Fibroblast of skin of back (primary cell): ENCODE measurements at regions not wholly inside any gene's neighbourhood (a gene's known extent, or its start where the extent isn't known, plus 50 kb on each side); places are given as distances from the start of the nearest gene placed in this dataset.

Experiments
- DNase-seq: peaks from one replicate; pipeline ENCODE4 v3.0.0-alpha.2; 2013

- DNase-seq, result no peak
Measured at GRCh38 chr7:10802011-10802410, 171.7 kb upstream of the PHF14 start.

DNA sequence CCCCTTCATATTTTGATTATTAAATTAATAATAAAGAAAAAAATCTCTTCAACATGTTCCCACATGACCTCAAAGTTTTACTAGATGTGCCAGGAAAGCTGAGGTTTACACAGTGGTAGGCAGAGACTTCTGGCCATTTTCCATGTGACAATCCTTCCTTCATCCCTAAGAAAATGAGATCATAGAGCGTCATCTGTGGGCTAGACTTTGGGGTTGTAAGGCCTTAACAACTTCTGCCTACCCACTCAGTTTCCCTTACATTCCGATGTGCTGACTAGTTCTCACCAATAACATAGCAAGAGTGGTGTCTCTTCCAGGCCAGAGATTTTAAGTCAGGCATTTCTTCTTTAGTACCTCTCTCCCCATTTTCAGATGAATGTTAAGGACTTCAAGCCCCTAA, 171.1 kb upstream of the PHF14 start:
- DNase-seq, result peak; percentile 90

GRCh38 chr7:10803720-10804119, 170.0 kb upstream of the PHF14 start:
- no peak for DNase-seq

DNA sequence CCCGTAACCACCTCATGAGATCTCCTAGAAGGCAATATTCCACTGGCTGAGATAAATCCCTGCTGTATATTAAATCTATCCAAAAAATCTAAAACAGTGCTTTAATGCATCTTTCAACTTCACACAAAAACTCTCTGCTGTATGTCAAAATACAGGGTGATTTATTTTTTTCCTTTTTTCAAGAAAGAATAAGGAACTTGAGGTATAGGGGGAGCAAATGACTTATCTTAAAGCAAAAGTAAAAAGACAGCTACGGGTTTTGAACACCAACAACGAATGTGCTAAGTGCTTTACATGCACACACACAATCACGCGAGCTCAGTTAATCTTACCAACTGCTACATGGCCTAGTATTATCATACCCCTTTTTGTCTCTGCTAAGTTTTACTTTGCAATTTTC, 168.9 kb upstream of the PHF14 start:
- no peak for DNase-seq

GRCh38 chr7:10815546-10815945, 158.1 kb upstream of the PHF14 start:
- no peak for DNase-seq

DNA sequence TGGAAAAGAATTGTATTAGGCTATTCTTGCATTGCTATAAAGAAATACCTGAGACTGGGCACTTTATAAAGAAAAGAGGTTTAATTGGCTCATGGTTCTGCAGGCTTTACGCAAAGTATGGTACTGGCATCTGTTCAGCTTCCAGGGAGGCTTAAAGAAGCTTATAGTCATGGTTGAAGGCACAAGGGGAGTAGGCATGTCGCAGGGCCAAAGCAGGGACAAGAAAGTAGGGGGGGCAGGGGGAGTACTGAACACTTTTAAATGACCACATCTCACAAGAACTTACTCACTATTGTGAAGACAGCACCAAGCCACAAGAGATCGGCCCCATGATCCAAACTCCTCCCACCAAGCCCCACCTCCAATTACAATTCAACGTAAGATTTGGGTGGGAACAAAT, 152.5 kb upstream of the PHF14 start:
- DNase-seq, result no peak

DNA sequence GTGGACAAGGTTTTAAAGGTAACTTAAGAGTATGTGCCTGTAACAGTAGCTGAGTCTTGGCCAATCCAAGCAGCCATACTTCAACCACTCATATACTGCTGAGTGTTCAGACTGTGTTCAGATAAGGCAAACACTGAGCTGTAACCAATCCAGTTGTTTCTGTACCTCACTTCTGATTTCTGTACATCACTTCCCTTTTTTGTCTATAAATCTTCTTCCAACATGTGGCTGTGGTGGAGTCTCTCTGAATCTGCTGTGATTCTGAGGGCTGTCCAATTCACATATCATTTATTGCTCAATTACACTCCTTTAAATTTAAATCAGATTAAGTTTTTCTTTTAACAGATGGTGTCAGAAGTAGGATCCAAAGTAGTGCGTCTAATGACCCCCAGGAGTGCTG, 149.5 kb upstream of the PHF14 start:
- no peak for DNase-seq

- DNase-seq, result no peak
Measured at GRCh38 chr7:10838228-10838627, 135.4 kb upstream of the PHF14 start.

GRCh38 chr7:10845225-10845624, 128.4 kb upstream of the PHF14 start:
- no peak for DNase-seq

DNA sequence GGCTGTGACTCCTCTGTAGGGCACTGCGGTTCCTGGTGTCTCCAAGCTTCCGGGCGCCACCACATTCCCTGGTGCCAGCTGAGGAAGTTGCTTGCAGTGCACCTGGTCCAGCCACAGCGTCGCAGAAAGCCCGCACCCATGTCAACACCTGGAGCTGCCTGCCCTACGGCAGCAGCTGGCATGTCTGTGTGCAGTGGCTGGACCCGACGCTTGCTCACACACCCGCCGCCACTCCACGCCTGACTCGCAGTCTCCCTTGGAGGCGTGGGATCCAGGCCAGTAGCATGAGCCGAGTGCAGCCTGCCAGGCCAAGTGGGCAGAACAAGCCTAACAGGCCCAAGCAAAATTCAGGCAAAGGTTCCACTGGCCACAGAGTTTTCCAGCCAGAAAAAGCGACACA, 118.1 kb upstream of the PHF14 start:
- DNase-seq, result no peak

- DNase-seq, result peak; percentile 1
Measured at GRCh38 chr7:10860516-10860915, 113.2 kb upstream of the PHF14 start.

- no peak for DNase-seq
Measured at GRCh38 chr7:10863476-10863875, 110.2 kb upstream of the PHF14 start.

- DNase-seq, result no peak
Measured at GRCh38 chr7:10874666-10875065, 99.0 kb upstream of the PHF14 start.

- DNase-seq, result no peak
Measured at GRCh38 chr7:10875080-10875479, 98.6 kb upstream of the PHF14 start.

- no peak for DNase-seq
Measured at GRCh38 chr7:10888861-10889260, 84.8 kb upstream of the PHF14 start.

DNA sequence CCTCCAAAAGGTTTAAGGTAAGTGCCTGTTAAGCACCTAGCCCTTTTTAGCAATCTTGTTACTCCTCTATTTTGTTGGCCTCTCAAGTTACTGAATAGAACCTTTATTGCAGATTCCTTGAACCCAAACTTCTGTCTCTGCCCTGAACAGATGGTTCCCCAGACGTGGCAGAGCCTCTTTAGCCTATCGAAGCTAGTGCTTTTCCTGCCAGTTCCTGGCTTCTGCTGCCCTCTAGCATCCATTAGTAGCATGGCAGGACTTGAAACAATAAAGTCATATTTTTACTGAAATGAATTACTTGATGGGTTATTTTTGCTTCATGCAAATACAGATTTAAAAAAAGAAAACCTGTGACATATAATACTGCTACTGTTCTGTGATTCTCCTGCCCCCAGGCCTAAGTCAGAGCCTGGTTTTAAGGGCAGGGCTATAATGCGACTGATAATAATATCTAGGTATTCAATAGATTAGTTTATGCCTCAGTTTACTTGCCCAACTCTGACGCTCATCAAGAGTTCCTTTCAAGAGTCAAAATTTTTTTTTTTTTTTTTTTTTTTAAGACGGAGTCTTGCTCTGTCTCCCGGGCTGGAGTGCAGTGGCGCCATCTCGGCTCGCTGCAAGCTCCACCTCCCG, 84.3 kb upstream of the PHF14 start:
- DNase-seq, result peak; percentile 48

DNA sequence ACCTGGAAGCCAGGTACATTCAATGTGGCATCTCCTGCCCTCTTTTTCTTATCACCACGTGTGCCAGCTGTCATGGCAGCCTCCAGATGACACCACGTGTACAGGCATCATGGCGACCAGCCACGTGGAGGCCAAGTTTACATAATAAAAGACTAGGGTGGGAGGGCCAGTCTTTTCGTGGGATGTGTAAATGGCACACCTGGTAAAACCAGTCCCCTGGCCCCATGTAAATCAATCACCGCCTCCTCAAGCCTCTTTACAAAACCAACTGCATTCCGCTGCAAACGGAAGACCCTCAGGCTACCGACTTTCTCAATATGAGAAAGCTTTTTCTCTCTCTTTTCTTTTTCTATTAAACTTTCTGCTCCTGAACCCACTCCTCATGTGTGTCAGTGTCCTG, 65.1 kb upstream of the PHF14 start:
- no peak for DNase-seq

DNA sequence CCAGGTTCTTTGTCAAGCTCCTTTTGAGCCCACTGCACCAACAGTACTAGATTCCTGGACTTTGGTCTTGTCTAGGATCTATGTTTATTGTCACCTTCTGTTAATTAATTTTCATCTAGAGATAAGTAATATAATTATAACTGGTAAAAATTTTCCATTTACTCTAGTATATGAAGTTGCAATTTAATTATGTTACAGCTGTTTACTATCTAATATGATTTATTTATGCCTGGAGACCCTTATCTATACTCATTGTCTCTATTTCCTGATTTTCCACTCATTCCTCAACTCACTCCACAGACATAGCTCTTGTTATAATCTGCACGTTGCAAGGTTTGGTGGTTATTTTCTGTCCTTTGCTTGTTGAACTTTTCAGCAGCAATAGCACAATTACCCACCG, 63.2 kb upstream of the PHF14 start:
- DNase-seq, result no peak

DNA sequence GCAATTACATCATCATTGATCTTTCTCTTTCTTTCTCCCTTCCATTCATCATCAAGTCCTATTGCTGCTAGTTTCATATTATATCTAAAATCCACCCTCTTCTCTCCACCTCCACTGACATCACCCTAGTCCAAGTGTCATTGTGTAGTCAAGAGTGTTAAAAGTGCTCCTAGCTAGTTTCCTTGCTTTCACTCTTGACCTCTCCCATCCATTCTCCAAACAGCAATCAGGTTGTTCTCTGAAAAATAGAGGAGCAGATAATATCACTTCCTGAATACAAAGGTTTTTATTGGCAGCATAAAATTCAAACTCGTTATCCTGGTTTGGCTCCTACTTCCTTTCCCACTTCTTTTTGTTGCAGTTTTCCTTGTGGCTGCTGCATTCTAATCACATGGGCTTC, 61.6 kb upstream of the PHF14 start:
- no peak for DNase-seq

- DNase-seq, result no peak
Measured at GRCh38 chr7:10913457-10913856, 60.2 kb upstream of the PHF14 start.

DNA sequence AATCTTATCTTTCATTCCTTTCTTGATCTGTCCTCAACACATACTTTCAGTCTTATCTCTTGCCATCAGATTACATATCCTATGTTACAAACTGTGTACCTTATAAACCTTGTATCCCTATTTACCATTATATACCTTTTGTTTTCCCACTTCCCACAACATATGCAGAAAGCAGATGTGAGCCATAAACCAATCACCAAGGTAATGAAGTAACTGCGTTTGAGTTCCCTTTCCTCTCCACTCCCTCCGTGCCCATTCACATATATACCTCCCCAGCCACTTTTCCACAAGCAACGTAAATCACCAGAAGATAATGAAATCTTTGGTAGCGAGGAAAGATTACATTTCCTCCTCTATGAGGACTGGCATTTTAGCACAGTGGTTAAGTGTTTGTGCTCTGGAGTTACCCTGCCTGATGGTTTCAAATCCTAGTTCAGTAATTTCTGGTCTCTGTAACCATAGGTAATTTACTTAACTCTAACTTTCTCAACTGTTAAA, 55.5 kb upstream of the PHF14 start:
- no peak for DNase-seq

DNA sequence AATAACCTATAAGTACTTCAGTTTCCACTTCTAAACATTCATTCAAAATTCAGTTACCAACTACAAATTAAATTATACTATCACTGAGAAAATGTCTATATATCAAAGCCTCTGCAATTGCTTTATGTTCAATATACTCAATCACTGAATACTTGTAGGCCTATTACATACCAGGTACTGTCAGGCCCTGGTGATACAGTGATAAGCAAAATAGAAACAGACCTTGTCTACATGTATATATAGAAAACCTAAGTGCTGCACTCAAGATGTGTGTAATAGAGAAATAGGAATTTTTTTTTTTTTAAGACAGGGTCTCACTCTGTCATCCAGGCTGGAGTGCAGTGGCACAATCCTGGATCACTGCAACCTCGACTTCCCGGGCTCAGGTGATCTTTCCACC, 53.7 kb upstream of the PHF14 start:
- DNase-seq, result no peak
